GM23338 (cell line): ENCODE measurements at regions not wholly inside any gene's neighbourhood (a gene's known extent, or its start where the extent isn't known, plus 50 kb on each side); places are given as distances from the start of the nearest gene placed in this dataset.

Experiments used
- ATAC-seq: fragments of 200-7000 bp; cut with Tn5 transposase; 3 replicates; pipeline ENCODE4 v1.9.1; 2020
- DNase-seq: peaks from one replicate; pipeline ENCODE4 v3.0.0-alpha.2; 2015; ENCODE audit warnings: low spot score
- H2AFZ ChIP-seq: fragments of 200-600 bp; sonication (generic); 2 replicates; pipeline ENCODE4 v1.8.0; 2016; ENCODE audit warnings: antibody characterized with exemption, mild to moderate bottlenecking, moderate library complexity
- H3F3A ChIP-seq: fragments of 200-600 bp; sonication (generic); replicated peaks from 2 replicates; pipeline ENCODE4 v1.8.0; 2017; ENCODE audit warnings: antibody characterized with exemption, mixed run types, low read depth
- H3K27ac ChIP-seq: fragments of 200-600 bp; sonication (generic); 2 replicates; pipeline ENCODE4 v1.6.1; 2016; ENCODE audit warnings: low read depth
- H3K27me3 ChIP-seq: fragments of 200-600 bp; sonication (generic); 2 replicates; pipeline ENCODE4 v1.8.0; 2016; ENCODE audit warnings: mild to moderate bottlenecking, mixed run types, moderate library complexity; ENCODE audit not compliant: insufficient read depth
- H3K36me3 ChIP-seq: fragments of 200-600 bp; sonication (generic); 2 replicates; pipeline ENCODE4 v1.8.0; 2016; ENCODE audit warnings: mild to moderate bottlenecking; ENCODE audit not compliant: insufficient read depth
- H3K4me1 ChIP-seq: fragments of 200-600 bp; sonication (generic); 2 replicates; pipeline ENCODE4 v1.8.0; 2016; ENCODE audit warnings: mild to moderate bottlenecking, moderate library complexity; ENCODE audit not compliant: insufficient read depth
- H3K4me2 ChIP-seq: fragments of 200-600 bp; sonication (generic); 2 replicates; pipeline ENCODE4 v1.7.1; 2017; ENCODE audit warnings: mixed run types
- H3K4me3 ChIP-seq: fragments of 200-600 bp; sonication (generic); 2 replicates; pipeline ENCODE4 v1.6.1; 2016; ENCODE audit warnings: mixed run types
- H3K79me2 ChIP-seq: fragments of 200-600 bp; sonication (generic); replicated peaks from 2 replicates; pipeline ENCODE4 v1.8.0; 2017; ENCODE audit warnings: mild to moderate bottlenecking; ENCODE audit not compliant: insufficient read depth
- H3K9me2 ChIP-seq: fragments of 200-600 bp; sonication (generic); 2 replicates; pipeline ENCODE4 v1.8.0; 2017; ENCODE audit not compliant: insufficient read depth
- H4K20me1 ChIP-seq: fragments of 200-600 bp; sonication (generic); replicated peaks from 2 replicates; pipeline ENCODE4 v1.8.0; 2017; ENCODE audit warnings: mild to moderate bottlenecking; ENCODE audit not compliant: insufficient read depth
- H3K27ac Mint-ChIP-seq: 2 replicates; pipeline ENCODE4 v1.8.0; 2020; ENCODE audit warnings: inconsistent platforms, mild to moderate bottlenecking, moderate library complexity, mixed read lengths
- H3K27me3 Mint-ChIP-seq: 3 replicates; pipeline ENCODE4 v1.8.0; 2022; ENCODE audit warnings: low read depth, mild to moderate bottlenecking, moderate library complexity, mixed read lengths, inconsistent platforms; ENCODE audit not compliant: insufficient read depth, poor library complexity
- H3K36me3 Mint-ChIP-seq: 3 replicates; pipeline ENCODE4 v1.8.0; 2021; ENCODE audit warnings: low read depth, mild to moderate bottlenecking, inconsistent platforms, moderate library complexity, mixed read lengths
- H3K4me1 Mint-ChIP-seq: 3 replicates; pipeline ENCODE4 v1.8.0; 2020; ENCODE audit warnings: mild to moderate bottlenecking, inconsistent platforms, mixed read lengths
- H3K4me3 Mint-ChIP-seq: 3 replicates; pipeline ENCODE4 v1.8.0; 2021; ENCODE audit warnings: moderate library complexity, mild to moderate bottlenecking, inconsistent platforms, mixed read lengths
- H3K9me3 Mint-ChIP-seq: 3 replicates; pipeline ENCODE4 v1.8.0; 2020; ENCODE audit warnings: moderate library complexity, mild to moderate bottlenecking, inconsistent platforms, mixed read lengths
- CREB1 ChIP-seq: fragments of 250-450 bp; sonication (Bioruptor Pico); IDR thresholded peaks from 2 replicates; pipeline ENCODE4 v1.5.0; 2020; ENCODE audit warnings: low read depth, mild to moderate bottlenecking, moderate library complexity
- EZH2 ChIP-seq: fragments of 200-600 bp; sonication (generic); IDR thresholded peaks from one replicate; pipeline ENCODE4 v1.8.0; 2017; ENCODE audit warnings: antibody characterized with exemption, mild to moderate bottlenecking, low read depth; ENCODE audit not compliant: unreplicated experiment
- EZH2phosphoT487 ChIP-seq: fragments of 200-600 bp; sonication (generic); IDR thresholded peaks from one replicate; pipeline ENCODE4 v1.8.1; 2018; ENCODE audit warnings: antibody characterized with exemption; ENCODE audit not compliant: unreplicated experiment
- JUNB ChIP-seq: IDR thresholded peaks from one replicate; pipeline ENCODE4 v1.6.1; 2016; ENCODE audit warnings: antibody characterized with exemption; ENCODE audit not compliant: unreplicated experiment
- NANOG ChIP-seq: IDR thresholded peaks from 2 replicates; pipeline ENCODE4 v1.6.1; 2016; ENCODE audit warnings: antibody characterized with exemption, borderline replicate concordance
- POLR2AphosphoS5 ChIP-seq: IDR thresholded peaks from 2 replicates; pipeline ENCODE4 v1.6.1; 2016; ENCODE audit warnings: antibody characterized with exemption, low read depth
- REST ChIP-seq: IDR thresholded peaks from one replicate; pipeline ENCODE4 v1.6.1; 2018; ENCODE audit warnings: antibody characterized with exemption; ENCODE audit not compliant: unreplicated experiment
- STAT1 ChIP-seq: IDR thresholded peaks from one replicate; pipeline ENCODE4 v1.6.1; 2016; ENCODE audit warnings: antibody characterized with exemption; ENCODE audit not compliant: unreplicated experiment
- ZNF114 ChIP-seq: fragments of 250-450 bp; sonication (Bioruptor Pico); IDR thresholded peaks from 2 replicates; pipeline ENCODE4 v1.5.0; 2020; ENCODE audit warnings: mild to moderate bottlenecking, moderate library complexity
- ZNF331 ChIP-seq: fragments of 250-450 bp; sonication (Bioruptor Pico); IDR thresholded peaks from 2 replicates; pipeline ENCODE4 v1.5.0; 2020; ENCODE audit warnings: low read depth, mild to moderate bottlenecking, moderate library complexity
- ZNF462 ChIP-seq: fragments of 250-450 bp; sonication (Bioruptor Pico); IDR thresholded peaks from 2 replicates; pipeline ENCODE4 v1.5.0; 2020; ENCODE audit warnings: mild to moderate bottlenecking, moderate library complexity
- TF ChIP-seq, protein P1 (sequence below), 2 experiments: fragments of 200-600 bp in 1 of 2; sonication (generic) in 1 of 2; conservative IDR thresholded peaks; 2 replicates each; pipeline versions ENCODE4 v1.5.1 to v1.6.1; 2016 to 2017; ENCODE audit warnings: antibody characterized with exemption in 2 of 2, low read depth in 2 of 2, mild to moderate bottlenecking in 2 of 2, moderate library complexity in 1 of 2
- TF ChIP-seq, protein P2 (sequence below): IDR thresholded peaks from 2 replicates; pipeline ENCODE4 v1.6.1; 2016; ENCODE audit warnings: antibody characterized with exemption

DNA sequence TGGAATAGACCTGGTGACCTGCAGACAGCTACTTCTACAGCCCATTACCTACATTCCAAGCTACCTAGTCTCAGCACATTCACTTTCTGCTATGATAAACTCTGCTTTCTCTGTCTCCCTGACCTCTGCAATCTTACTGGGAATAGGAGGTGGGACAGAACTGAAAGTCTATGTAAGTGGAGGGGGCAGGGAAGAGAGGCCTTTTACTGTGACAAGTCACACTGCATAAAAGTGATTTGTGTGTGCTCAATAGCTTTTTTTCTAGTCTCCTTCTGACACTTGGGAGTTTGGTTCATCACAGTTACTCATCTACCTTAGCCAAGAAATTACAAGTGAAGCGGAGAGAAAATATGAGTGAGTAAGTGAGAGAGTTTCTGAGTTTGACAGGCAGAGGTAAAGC is 322.4 kb downstream of the OLFM4 start:
- no peak overlapping the region for H2AFZ ChIP-seq
- no peaks in the 10 kb centered on the region for H3K4me1 ChIP-seq
- H3K36me3 Mint-ChIP-seq, result no peaks in the 10 kb centered on the region
- H3K27me3 Mint-ChIP-seq, result peaks cover 10% of the 10 kb centered on the region
- no peaks in the 10 kb centered on the region for H3K79me2 ChIP-seq
- H3K4me1 Mint-ChIP-seq, result no peaks in the 10 kb centered on the region
- H3F3A ChIP-seq, result no peaks in the 10 kb centered on the region
- ATAC-seq, result no peak
- H3K27ac Mint-ChIP-seq, result no peak overlapping the region
- no peak overlapping the region for H3K4me3 ChIP-seq
- H3K9me2 ChIP-seq, result peaks cover 13% of the 10 kb centered on the region; the same call in 1 of the 2 replicates
- H4K20me1 ChIP-seq, result no peaks in the 10 kb centered on the region; the same call in 1 of the 2 replicates
- H3K36me3 ChIP-seq, result no peaks in the 10 kb centered on the region
- no peaks in the 10 kb centered on the region for H3K9me3 Mint-ChIP-seq
- H3K27me3 ChIP-seq, result no peaks in the 10 kb centered on the region
- no peak overlapping the region for H3K27ac ChIP-seq
- DNase-seq, result no peak
- TF ChIP-seq ZNF114 (CRISPR knock-in tag) (no peak), EZH2phosphoT487 (no peak), STAT1 (no peak), JUNB (no peak), NANOG (no peak), ZNF462 (no peak), POLR2AphosphoS5 (no peak), CREB1 (CRISPR knock-in tag) (no peak), ZNF331 (CRISPR knock-in tag) (no peak), REST (no peak), EZH2 (no peak)
- TF ChIP-seq, protein P1, sequence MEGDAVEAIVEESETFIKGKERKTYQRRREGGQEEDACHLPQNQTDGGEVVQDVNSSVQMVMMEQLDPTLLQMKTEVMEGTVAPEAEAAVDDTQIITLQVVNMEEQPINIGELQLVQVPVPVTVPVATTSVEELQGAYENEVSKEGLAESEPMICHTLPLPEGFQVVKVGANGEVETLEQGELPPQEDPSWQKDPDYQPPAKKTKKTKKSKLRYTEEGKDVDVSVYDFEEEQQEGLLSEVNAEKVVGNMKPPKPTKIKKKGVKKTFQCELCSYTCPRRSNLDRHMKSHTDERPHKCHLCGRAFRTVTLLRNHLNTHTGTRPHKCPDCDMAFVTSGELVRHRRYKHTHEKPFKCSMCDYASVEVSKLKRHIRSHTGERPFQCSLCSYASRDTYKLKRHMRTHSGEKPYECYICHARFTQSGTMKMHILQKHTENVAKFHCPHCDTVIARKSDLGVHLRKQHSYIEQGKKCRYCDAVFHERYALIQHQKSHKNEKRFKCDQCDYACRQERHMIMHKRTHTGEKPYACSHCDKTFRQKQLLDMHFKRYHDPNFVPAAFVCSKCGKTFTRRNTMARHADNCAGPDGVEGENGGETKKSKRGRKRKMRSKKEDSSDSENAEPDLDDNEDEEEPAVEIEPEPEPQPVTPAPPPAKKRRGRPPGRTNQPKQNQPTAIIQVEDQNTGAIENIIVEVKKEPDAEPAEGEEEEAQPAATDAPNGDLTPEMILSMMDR (conservative IDR thresholded peaks at IDR 0.05; ENCODE audit: low read depth in 2 of 2), result no peak
- TF ChIP-seq, protein P2, sequence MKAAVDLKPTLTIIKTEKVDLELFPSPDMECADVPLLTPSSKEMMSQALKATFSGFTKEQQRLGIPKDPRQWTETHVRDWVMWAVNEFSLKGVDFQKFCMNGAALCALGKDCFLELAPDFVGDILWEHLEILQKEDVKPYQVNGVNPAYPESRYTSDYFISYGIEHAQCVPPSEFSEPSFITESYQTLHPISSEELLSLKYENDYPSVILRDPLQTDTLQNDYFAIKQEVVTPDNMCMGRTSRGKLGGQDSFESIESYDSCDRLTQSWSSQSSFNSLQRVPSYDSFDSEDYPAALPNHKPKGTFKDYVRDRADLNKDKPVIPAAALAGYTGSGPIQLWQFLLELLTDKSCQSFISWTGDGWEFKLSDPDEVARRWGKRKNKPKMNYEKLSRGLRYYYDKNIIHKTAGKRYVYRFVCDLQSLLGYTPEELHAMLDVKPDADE, result no peak
- no peak overlapping the region for H3K4me2 ChIP-seq
- H3K4me3 Mint-ChIP-seq, result no peak overlapping the region
